Kidney (tissue), 13 donors: ENCODE measurements at regions not wholly inside any gene's neighbourhood (a gene's known extent, or its start where the extent isn't known, plus 50 kb on each side); places are given as distances from the start of the nearest gene placed in this dataset.

ENCODE experiments used
- DNase-seq, 5 donors: peaks; one replicate each; pipeline ENCODE4 v3.0.0-alpha.2; 2013 to 2020
- FAIRE-seq: peaks from 2 replicates; lab custom pipeline; 2012; peaks lifted over from hg19 to GRCh38; lab: Jason Lieb, UNC
- H3K27ac ChIP-seq, 2 donors: one replicate each; pipeline ENCODE4 v1.7.0; 2013; ENCODE audit warnings: low read depth in 2 of 2, low read length in 2 of 2, inconsistent platforms in 1 of 2
- H3K27me3 ChIP-seq: one replicate; pipeline ENCODE4 v1.7.1; 2013; ENCODE audit warnings: low read length, inconsistent platforms; ENCODE audit not compliant: control insufficient read depth, insufficient read depth
- H3K36me3 ChIP-seq, 3 donors: one replicate each; pipeline versions ENCODE4 v1.7.0 to v1.7.1; 2013; ENCODE audit warnings: low read length in 3 of 3, control low read depth in 1 of 3, inconsistent platforms in 1 of 3; ENCODE audit not compliant: insufficient read depth in 3 of 3, control insufficient read depth in 2 of 3
- H3K4me1 ChIP-seq, 3 donors: one replicate each; pipeline versions ENCODE4 v1.7.0 to v1.7.1; 2013; ENCODE audit warnings: low read length in 3 of 3, inconsistent platforms in 1 of 3, low read depth in 1 of 3; ENCODE audit not compliant: control insufficient read depth in 2 of 3, insufficient read depth in 2 of 3
- H3K4me3 ChIP-seq, 3 donors: one replicate each; pipeline versions ENCODE4 v1.7.0 to v1.8.1; 2013; ENCODE audit warnings: low read length in 3 of 3, control low read depth in 1 of 3, inconsistent platforms in 1 of 3
- H3K9ac ChIP-seq, 3 donors: one replicate each; pipeline versions ENCODE4 v1.7.0 to v1.7.1; 2013; ENCODE audit warnings: low read length in 3 of 3, control low read depth in 1 of 3, inconsistent platforms in 1 of 3
- H3K9me3 ChIP-seq, 3 donors: one replicate each; pipeline versions ENCODE4 v1.7.0 to v1.7.1; 2013; ENCODE audit warnings: low read length in 3 of 3, control low read depth in 1 of 3, inconsistent platforms in 1 of 3; ENCODE audit not compliant: control insufficient read depth in 2 of 3, insufficient read depth in 1 of 3
- intact Hi-C: fragments of 100-400 bp; cut with DNase I; formaldehyde crosslinking; loops from one replicate; pipeline ENCODE4 v1.11.1; 2022
- TF ChIP-seq, protein P1 (sequence below): IDR thresholded peaks from 3 replicates; pipeline ENCODE4 v1.5.1; 2012; ENCODE audit warnings: mild to moderate bottlenecking, moderate library complexity, borderline replicate concordance; ENCODE audit not compliant: insufficient read depth; ENCODE audit errors: extremely low read depth
- donor health status: control.
- donor health status: control.
- donor health status: control.
- donor health status: control.
- donor health status: control.
- donor health status: DM: yes; HTN: yes; CAD: no.
- donor health status: Normal renal cell carcinoma (clear cell type).

DNA sequence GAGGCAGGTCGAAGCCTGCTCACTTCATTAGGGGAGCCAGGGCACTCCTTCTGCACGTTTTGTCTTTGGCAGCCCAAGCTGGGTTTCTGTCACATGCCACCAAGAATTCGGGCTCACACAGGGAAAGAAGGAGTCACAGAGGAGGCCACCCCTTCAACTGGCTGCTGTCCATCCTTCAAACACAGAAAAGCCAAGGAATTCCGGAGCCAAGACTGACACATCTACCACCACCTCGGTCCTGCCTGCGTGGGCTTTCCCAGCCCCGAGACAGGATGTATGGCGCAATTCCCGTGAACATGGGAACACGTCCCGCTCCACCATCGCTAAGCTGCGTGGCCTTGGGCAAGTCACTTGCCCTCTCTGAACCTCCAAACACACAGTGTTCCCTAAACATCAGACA is 70.4 kb downstream of the NCOR2 start:
- TF ChIP-seq, protein P1, sequence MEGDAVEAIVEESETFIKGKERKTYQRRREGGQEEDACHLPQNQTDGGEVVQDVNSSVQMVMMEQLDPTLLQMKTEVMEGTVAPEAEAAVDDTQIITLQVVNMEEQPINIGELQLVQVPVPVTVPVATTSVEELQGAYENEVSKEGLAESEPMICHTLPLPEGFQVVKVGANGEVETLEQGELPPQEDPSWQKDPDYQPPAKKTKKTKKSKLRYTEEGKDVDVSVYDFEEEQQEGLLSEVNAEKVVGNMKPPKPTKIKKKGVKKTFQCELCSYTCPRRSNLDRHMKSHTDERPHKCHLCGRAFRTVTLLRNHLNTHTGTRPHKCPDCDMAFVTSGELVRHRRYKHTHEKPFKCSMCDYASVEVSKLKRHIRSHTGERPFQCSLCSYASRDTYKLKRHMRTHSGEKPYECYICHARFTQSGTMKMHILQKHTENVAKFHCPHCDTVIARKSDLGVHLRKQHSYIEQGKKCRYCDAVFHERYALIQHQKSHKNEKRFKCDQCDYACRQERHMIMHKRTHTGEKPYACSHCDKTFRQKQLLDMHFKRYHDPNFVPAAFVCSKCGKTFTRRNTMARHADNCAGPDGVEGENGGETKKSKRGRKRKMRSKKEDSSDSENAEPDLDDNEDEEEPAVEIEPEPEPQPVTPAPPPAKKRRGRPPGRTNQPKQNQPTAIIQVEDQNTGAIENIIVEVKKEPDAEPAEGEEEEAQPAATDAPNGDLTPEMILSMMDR: no peak
- H3K27me3 ChIP-seq: no peaks in the 10 kb centered on the region
- no peak for DNase-seq
- no peak overlapping the region for H3K4me3 ChIP-seq
- H3K27ac ChIP-seq: no peak overlapping the region
- FAIRE-seq: no peak
- no peak overlapping the region for H3K9ac ChIP-seq
- intact Hi-C loops: no loop called here
- no peaks in the 10 kb centered on the region for H3K9me3 ChIP-seq
- peaks cover 0 to 7% (median 0%) of the 10 kb centered on the region in 3 donors for H3K36me3 ChIP-seq
- H3K4me1 ChIP-seq: peaks cover 0 to 41% (median 26%) of the 10 kb centered on the region in 3 donors

DNA sequence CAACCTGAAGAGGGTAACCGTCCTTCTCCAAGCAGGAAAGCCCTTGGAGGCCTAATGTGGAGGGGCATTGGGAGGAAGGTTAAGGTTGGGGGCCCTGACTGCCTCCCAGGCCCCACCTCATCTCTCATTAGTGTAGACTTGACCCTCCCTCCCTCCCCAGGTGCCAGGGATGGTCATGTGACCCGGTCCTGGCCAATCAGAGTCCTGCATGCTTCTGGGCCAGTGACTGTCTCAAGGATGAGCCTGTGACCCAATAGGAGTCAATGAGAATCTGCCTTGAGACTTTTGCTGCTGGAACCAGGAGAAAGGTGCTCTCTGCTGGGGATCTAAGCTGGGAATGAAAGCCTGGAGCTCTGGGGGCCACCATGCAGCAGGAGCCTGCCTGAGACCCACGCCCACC is 70.8 kb downstream of the NCOR2 start:
- no peak overlapping the region for H3K4me3 ChIP-seq
- no peak for FAIRE-seq
- TF ChIP-seq, protein P1: no peak
- H3K9me3 ChIP-seq: no peaks in the 10 kb centered on the region
- DNase-seq: no peak
- peaks cover 0 to 37% (median 24%) of the 10 kb centered on the region in 3 donors for H3K4me1 ChIP-seq
- peaks cover 0 to 12% (median 0%) of the 10 kb centered on the region in 3 donors for H3K36me3 ChIP-seq
- intact Hi-C loops: no loop called here
- H3K27me3 ChIP-seq: no peaks in the 10 kb centered on the region
- no peak overlapping the region for H3K9ac ChIP-seq
- H3K27ac ChIP-seq: no peak overlapping the region

DNA sequence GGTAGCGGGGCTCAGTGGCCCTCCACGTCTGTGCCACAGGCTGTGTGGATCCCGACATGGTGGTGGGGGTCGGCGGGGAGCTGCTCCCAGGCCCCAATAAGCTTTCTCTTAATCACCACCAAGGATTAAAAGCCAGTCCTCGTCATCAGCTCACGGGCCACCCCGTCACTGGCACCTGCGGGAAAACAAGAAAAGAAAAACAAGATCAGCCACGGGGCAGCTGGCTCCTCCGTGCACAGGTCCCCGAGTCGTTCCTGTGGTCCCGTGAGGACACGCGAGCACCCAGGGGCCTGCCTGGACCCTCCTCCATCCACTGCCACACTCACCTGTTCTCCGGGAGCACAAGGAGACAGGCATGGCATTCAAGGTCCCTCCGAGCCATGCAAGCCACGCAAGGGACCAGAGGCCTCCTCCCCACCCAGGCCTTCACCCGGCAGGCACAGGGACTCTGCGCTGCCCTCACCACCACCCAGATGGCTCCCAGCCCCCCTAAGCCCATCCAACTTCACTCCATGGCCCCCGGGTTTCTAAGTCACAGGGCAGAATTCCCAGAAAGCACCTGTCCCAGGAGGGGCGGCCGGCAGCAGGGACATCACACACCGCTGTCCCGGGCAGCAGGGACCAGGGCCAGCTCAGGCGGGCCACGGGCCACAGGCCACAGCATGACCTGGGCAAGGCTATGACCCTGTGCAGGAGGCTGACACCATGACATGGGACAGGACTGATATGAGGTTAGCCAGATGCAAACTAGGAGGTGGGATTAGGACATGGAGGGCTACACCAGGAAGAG is 72.0 kb downstream of the NCOR2 start:
- peaks cover 0 to 22% (median 0%) of the 10 kb centered on the region in 3 donors for H3K36me3 ChIP-seq
- H3K27me3 ChIP-seq: no peaks in the 10 kb centered on the region
- FAIRE-seq (no peak), DNase-seq (no peak)
- intact Hi-C loops: no loop called here
- H3K27ac ChIP-seq: no peak overlapping the region
- H3K4me3 ChIP-seq: no peak overlapping the region
- H3K9ac ChIP-seq: no peak overlapping the region
- TF ChIP-seq, protein P1: no peak
- H3K4me1 ChIP-seq: peaks cover 0 to 32% (median 18%) of the 10 kb centered on the region in 3 donors
- H3K9me3 ChIP-seq: no peaks in the 10 kb centered on the region
